Cerebellar nuclear complex (tissue), 1 donor: ENCODE measurements at regions not wholly inside any gene's neighbourhood (a gene's known extent, or its start where the extent isn't known, plus 50 kb on each side); places are given as distances from the start of the nearest gene placed in this dataset.

ENCODE experiments used
- DNase-seq, 2 experiments: peaks; one replicate each; lab custom pipeline; 2025; lab: John Stamatoyannopoulos, UW

DNA sequence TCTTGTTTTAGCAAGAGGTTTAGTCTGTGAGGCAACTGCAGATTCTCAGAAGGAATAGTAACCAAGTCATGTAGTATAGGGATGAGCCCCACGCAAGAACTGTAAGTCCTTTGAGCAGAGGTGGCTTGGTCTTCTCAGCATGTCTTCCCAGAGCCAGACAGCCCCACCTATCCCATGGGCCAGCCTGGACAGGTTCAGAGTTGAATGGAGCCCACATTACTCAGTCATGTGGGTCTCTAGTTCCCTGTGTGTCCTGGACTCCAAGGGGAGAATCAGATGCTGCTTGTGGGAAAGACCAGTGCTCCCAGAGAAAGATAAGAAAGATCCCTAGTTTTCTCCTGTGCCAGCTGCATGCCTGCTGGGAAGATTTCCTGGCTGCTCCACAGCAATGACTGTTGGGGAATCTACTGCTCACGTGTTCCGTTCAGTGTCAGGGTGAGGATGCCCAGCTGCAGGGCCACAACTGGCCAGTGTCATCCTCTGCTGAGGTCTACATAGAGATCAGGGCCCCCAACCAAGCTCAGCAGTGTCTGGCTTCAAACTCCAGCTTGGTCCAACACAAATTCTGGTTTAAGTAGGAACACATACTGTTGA, 66.9 kb upstream of the UNC5B start:
- no peak for DNase-seq

DNA sequence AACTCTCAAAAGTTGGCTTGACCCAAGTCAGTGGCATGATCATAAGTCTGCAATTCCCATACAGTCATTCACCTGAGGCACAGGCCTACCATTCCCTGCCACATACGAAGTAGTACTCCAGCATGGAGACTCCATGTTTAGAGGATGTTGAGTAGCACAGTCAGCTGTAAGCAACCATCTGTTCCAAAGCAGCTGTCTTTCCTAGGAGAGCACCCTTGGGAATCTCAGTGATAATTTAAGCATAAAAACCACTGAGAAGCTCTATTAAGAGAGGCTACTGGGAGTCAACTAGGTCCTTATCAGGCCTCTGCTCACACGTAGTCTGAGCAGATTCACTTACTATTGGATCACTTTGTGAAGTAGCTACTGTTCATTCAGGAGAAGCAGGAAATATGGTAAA, 61.6 kb upstream of the UNC5B start:
- DNase-seq = no peak

DNA sequence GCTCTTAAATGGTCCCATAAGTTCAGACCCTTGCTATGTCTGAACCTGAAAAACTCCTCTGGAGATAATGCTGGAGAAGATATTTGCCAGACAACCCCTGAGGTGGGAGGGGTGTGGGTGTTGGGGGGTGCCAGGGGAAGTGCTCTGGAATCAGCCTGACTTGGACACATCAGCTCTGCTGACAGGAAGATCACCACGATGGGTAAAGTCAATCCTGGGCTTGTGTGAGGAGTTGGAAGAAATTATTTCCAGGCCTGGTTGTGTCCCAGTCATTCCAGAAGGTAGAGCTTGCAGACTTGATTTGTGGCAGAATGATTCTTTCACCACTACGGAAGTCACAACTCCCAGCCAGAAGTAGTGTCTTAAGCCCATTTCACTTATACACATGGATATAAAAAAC, 60.3 kb upstream of the UNC5B start:
- DNase-seq = no peak

DNA sequence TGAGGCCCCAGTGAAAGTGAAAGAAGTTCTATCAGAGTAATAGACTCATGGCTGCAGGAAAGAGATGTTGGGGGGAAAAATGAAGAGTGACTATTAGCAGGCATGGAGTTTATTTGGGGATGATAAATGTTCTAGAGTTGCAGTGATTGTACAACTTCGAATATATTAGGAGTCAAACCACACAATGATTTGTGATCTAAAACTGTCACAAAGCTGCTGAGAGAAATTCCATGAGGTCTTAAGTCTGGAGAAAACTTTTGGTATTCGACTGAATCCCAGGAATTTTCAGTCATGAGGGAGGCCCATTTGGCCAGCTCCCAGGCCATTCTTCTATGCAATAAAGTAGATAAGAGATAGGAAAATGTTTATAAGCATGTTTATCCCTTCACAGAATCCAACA, 55.9 kb upstream of the UNC5B start:
- DNase-seq = no peak

DNA sequence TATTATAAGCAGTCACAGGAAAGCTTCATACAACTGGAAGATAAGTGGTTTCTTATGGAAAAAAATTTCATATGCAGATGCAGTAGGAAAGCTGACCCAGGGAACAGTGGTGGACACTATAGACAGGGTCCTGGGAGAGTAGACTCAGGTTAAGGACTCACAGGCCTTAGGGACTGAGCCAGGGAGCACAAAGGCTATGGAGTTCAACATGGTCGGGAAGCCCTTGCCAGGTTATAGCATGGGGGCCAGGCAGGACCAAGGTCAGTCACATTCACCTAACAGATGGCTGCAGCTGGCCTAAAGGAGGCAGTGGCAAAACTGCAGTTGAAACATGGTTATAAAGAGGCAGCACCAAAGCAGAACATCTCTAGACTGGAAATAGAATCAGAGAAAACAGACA, 54.9 kb upstream of the UNC5B start:
- no peak for DNase-seq

DNA sequence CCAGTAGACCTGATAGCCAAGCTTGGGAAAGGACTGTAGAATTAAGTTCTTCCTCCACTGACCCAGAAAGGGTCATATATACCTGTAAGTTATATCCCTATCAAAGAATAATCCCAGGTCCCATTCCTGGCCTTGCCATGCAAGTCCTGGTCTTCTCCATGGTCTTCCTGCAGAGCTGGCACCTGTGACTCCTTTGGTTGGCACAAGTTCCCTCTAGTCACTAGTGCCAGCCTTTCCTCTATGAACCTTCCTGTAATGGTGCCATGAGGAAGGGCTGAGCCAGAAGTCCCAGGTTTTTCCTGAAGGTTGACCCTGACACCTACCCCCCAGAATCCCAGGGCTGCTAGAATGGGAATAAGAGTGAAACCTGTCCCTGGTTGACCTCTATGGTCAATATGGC, 54.1 kb upstream of the UNC5B start:
- DNase-seq = no peak

DNA sequence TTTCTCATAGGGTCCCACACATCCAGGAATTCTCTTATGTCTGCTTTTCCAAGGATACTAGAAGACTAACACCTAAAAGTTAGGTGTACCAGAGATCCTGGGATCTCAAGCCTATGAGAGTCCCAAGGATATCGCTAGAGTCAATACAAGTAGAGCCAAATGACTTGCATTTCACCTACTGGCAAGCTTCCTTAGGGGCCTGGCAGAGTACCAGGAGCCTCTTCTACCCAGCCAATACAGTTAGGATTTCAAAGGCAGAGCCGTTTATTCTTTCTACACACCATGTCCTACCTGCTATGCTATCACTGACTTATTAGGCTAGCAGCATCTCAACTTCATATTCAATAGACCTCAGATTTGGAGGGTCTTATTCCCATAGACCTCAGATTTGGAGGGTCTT, 53.5 kb upstream of the UNC5B start:
- no peak for DNase-seq

DNA sequence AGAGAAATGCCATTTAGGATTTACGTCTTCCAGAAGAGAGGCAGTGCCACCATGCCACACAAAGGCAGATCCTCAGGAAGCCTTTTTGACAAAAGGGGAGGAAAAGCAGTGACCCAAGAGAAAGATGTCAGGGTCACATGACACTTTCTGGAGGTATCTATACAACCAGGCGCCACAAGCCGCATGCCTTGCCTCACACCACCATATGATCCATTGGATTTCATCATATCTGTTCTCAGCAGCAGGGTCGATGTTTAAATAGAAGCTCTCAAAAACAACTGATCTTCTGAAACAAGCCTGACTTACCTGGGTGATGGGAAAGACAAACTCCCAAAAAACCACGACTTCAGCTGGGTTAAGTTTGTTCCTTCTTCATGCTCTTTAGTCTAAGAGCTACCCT, 52.5 kb upstream of the UNC5B start:
- DNase-seq = no peak

DNA sequence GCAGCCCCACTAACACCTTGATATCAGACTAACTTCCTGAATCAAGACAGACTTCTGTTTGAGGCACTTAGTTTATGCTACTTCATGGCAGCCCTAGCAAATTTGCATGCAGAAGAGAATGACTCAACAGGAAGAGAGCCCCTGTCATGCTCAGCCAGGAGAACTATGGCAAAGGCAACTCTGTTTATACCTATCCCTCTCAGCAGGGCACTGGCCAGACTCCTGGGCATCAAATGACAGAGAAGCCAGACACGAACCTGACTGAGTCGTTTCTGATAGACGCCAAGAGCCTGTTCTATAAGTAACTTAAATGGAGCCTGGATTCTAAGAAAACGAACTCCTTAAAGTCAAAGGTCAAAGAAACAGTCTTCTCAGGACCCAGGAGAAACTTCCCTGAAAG, 50.9 kb upstream of the UNC5B start:
- DNase-seq = no peak
